Endothelial cell of umbilical vein (primary cell): ENCODE measurements at regions not wholly inside any gene's neighbourhood (a gene's known extent, or its start where the extent isn't known, plus 50 kb on each side); places are given as distances from the start of the nearest gene placed in this dataset.

Experiments used
- BruUV-seq: library from RNA; stranded (reverse); fragments of 400-500 nt; replicated peaks from 2 replicates; lab custom pipeline; 2021; lab: Mats Ljungman, UMichigan
- CTCF ChIA-PET: fragments of 300-600, 350-600 bp; sonication (Branson Sonifier 250); formaldehyde crosslinking; loops from one replicate; lab custom pipeline; 2021; ENCODE audit warnings: antibody characterized with exemption, inconsistent platforms; lab: Charles Lee
- POLR2A ChIA-PET: fragments of 300-600, 350-600 bp; sonication (Branson Sonifier 250); formaldehyde crosslinking; loops from one replicate; lab custom pipeline; 2021; ENCODE audit warnings: antibody characterized with exemption, inconsistent platforms; lab: Charles Lee
- DNase-seq: peaks from one replicate; pipeline ENCODE4 v3.0.0-alpha.2; 2011; ENCODE audit warnings: low read depth, low spot score
- FAIRE-seq: peaks from 2 replicates; lab custom pipeline; 2011; peaks lifted over from hg19 to GRCh38; lab: Jason Lieb, UNC
- H2AFZ ChIP-seq: 2 replicates; pipeline ENCODE4 v1.6.0; 2012; ENCODE audit warnings: low read depth, low read length, control low read depth, inconsistent platforms
- H3K27ac ChIP-seq: 2 replicates; pipeline ENCODE4 v1.5.1; 2011; ENCODE audit warnings: low read depth, mild to moderate bottlenecking, control low read depth, low read length, moderate library complexity; ENCODE audit not compliant: insufficient read depth
- H3K27me3 ChIP-seq, 2 experiments: 2 replicates each; pipeline versions ENCODE4 v1.6.0 to v1.6.1; 2011; ENCODE audit warnings: low read length in 2 of 2, mixed read lengths in 1 of 2; ENCODE audit not compliant: control insufficient read depth in 2 of 2, insufficient read depth in 2 of 2
- H3K36me3 ChIP-seq, 2 experiments: 2 replicates in 1 of 2; 3 replicates in 1 of 2; pipeline ENCODE4 v1.5.1; 2011; ENCODE audit warnings: low read length in 2 of 2, mild to moderate bottlenecking in 1 of 2, moderate library complexity in 1 of 2; ENCODE audit not compliant: control insufficient read depth in 2 of 2, insufficient read depth in 2 of 2; ENCODE audit errors: extremely low read depth in 1 of 2
- H3K4me1 ChIP-seq: 3 replicates; pipeline ENCODE4 v1.5.1; 2011; ENCODE audit warnings: mild to moderate bottlenecking, low read length; ENCODE audit not compliant: control insufficient read depth, insufficient read depth; ENCODE audit errors: extremely low read depth
- H3K4me2 ChIP-seq: 2 replicates; pipeline ENCODE4 v1.6.1; 2011; ENCODE audit warnings: low read length, control low read depth, mixed read lengths; ENCODE audit not compliant: insufficient read depth
- H3K4me3 ChIP-seq, 3 experiments: fragments of 200-600 bp in 1 of 3; sonication (generic), shearing (Covaris generic) in 1 of 3; replicated peaks in 1 of 3; 2 replicates each; pipeline ENCODE4 v1.5.1; 2011 to 2016; ENCODE audit warnings: control low read depth in 3 of 3, low read length in 3 of 3, mild to moderate bottlenecking in 2 of 3, inconsistent platforms in 1 of 3, low read depth in 1 of 3, moderate library complexity in 1 of 3; ENCODE audit not compliant: insufficient read depth in 1 of 3
- H3K79me2 ChIP-seq: 2 replicates; pipeline ENCODE4 v1.6.0; 2012; ENCODE audit warnings: low read length, inconsistent platforms; ENCODE audit not compliant: control insufficient read depth, insufficient read depth
- H3K9ac ChIP-seq: replicated peaks from 2 replicates; pipeline ENCODE3; 2011; ENCODE audit warnings: low read length, control low read depth; ENCODE audit not compliant: insufficient read depth; ENCODE audit errors: extremely low read depth
- H3K9me1 ChIP-seq: replicated peaks from 3 replicates; pipeline ENCODE4 v1.6.0; 2011; ENCODE audit warnings: mild to moderate bottlenecking, low read length; ENCODE audit not compliant: control insufficient read depth, insufficient read depth; ENCODE audit errors: extremely low read depth
- H3K9me3 ChIP-seq: replicated peaks from 2 replicates; pipeline ENCODE4 v1.5.1; 2012; ENCODE audit warnings: low read length, inconsistent platforms; ENCODE audit not compliant: control insufficient read depth, insufficient read depth
- H4K20me1 ChIP-seq: replicated peaks from 2 replicates; pipeline ENCODE3; 2011; ENCODE audit warnings: mild to moderate bottlenecking, low read length; ENCODE audit not compliant: control insufficient read depth, insufficient read depth; ENCODE audit errors: extremely low read depth
- EZH2 ChIP-seq: IDR thresholded peaks from 2 replicates; pipeline ENCODE4 v1.6.1; 2012; ENCODE audit warnings: borderline replicate concordance, low read depth, mild to moderate bottlenecking, moderate library complexity, low read length, inconsistent platforms; ENCODE audit not compliant: severe bottlenecking
- FOS ChIP-seq: IDR thresholded peaks from 2 replicates; pipeline ENCODE4 v1.6.1; 2011; ENCODE audit warnings: mild to moderate bottlenecking, low read length, moderate library complexity, borderline replicate concordance; ENCODE audit not compliant: insufficient read depth
- MAX ChIP-seq: IDR thresholded peaks from 2 replicates; pipeline ENCODE4 v1.6.1; 2011; ENCODE audit not compliant: insufficient read depth, insufficient read length
- MYC ChIP-seq: IDR thresholded peaks from one replicate; pipeline ENCODE4 v1.6.1; 2011; ENCODE audit warnings: mild to moderate bottlenecking, low read depth, low read length
- POLR2A ChIP-seq: IDR thresholded peaks from 2 replicates; pipeline ENCODE4 v1.6.1; 2012; ENCODE audit warnings: low read depth, mild to moderate bottlenecking, control low read depth, low read length
- POLR2AphosphoS5 ChIP-seq: IDR thresholded peaks from 2 replicates; pipeline ENCODE4 v1.6.1; 2012; ENCODE audit warnings: low read depth, mild to moderate bottlenecking, control low read depth, low read length, moderate library complexity; ENCODE audit not compliant: insufficient read depth
- dilution Hi-C: fragments of 300-500 bp; cut with MboI; formaldehyde crosslinking; loops from one replicate; pipeline ENCODE4 v1.15.0; 2019; ENCODE audit warnings: low sequenced_read_pairs; ENCODE audit not compliant: extremely low pct_ligation_motif_present
- intact Hi-C: fragments of 100-400 bp; cut with micrococcal nuclease; formaldehyde crosslinking; loops from one replicate; pipeline ENCODE4 v1.10.0; 2022
- TF ChIP-seq, protein P1 (sequence below), 2 donors: IDR thresholded peaks; 1 replicate in 1 of 2; 2 replicates in 1 of 2; pipeline ENCODE4 v1.5.1; 2011; ENCODE audit warnings: low read length in 2 of 2, mild to moderate bottlenecking in 2 of 2, moderate library complexity in 2 of 2, control low read depth in 1 of 2, inconsistent platforms in 1 of 2, low read depth in 1 of 2; ENCODE audit not compliant: insufficient read depth in 1 of 2; ENCODE audit errors: extremely low read depth in 1 of 2

- dilution Hi-C loops (no loop called here), intact Hi-C loops (no loop called here)
- Histone ChIP-seq H3K79me2 (no peaks in the 10 kb centered on the region), H3K27ac (no peak overlapping the region), H3K9me3 (peaks cover 4% of the 10 kb centered on the region), H3K27me3 (no peaks in the 10 kb centered on the region), H3K9ac (no peak overlapping the region), H4K20me1 (no peaks in the 10 kb centered on the region), H3K9me1 (no peaks in the 10 kb centered on the region), H2AFZ (no peak overlapping the region), H3K4me2 (no peak overlapping the region), H3K36me3 (no peaks in the 10 kb centered on the region), H3K4me1 (no peaks in the 10 kb centered on the region), H3K4me3 (no peak overlapping the region)
- DNase-seq: no peak
- TF ChIP-seq EZH2: no peak
- TF ChIP-seq POLR2A: no peak
- CTCF ChIA-PET: no interaction called here
- no TSS peak for BruUV-seq
- no peak for FAIRE-seq
- POLR2A ChIA-PET: no interaction called here
Measured at GRCh38 chr18:30658306-30658705, 384.2 kb downstream of the DSC3 start.

GRCh38 chr18:30652387-30652786 is 390.2 kb downstream of the DSC3 start:
- no peak for DNase-seq
- H2AFZ ChIP-seq: no peak overlapping the region
- POLR2A ChIA-PET: no interaction called here
- no peak overlapping the region for H3K27ac ChIP-seq
- H3K9me1 ChIP-seq: no peaks in the 10 kb centered on the region
- intact Hi-C loops (no loop called here), dilution Hi-C loops (no loop called here)
- H3K9me3 ChIP-seq: no peaks in the 10 kb centered on the region
- H3K4me2 ChIP-seq: no peak overlapping the region
- no peaks in the 10 kb centered on the region for H3K79me2 ChIP-seq
- no peaks in the 10 kb centered on the region for H3K27me3 ChIP-seq
- H3K9ac ChIP-seq: no peak overlapping the region
- no peak for FAIRE-seq
- BruUV-seq: no TSS peak
- no peaks in the 10 kb centered on the region for H3K36me3 ChIP-seq
- CTCF ChIA-PET: no interaction called here
- H4K20me1 ChIP-seq: no peaks in the 10 kb centered on the region
- no peaks in the 10 kb centered on the region for H3K4me1 ChIP-seq
- no peak overlapping the region for H3K4me3 ChIP-seq
- TF ChIP-seq FOS: no peak
- no peak for TF ChIP-seq MYC
- no peak for TF ChIP-seq POLR2AphosphoS5
- TF ChIP-seq, protein P1, sequence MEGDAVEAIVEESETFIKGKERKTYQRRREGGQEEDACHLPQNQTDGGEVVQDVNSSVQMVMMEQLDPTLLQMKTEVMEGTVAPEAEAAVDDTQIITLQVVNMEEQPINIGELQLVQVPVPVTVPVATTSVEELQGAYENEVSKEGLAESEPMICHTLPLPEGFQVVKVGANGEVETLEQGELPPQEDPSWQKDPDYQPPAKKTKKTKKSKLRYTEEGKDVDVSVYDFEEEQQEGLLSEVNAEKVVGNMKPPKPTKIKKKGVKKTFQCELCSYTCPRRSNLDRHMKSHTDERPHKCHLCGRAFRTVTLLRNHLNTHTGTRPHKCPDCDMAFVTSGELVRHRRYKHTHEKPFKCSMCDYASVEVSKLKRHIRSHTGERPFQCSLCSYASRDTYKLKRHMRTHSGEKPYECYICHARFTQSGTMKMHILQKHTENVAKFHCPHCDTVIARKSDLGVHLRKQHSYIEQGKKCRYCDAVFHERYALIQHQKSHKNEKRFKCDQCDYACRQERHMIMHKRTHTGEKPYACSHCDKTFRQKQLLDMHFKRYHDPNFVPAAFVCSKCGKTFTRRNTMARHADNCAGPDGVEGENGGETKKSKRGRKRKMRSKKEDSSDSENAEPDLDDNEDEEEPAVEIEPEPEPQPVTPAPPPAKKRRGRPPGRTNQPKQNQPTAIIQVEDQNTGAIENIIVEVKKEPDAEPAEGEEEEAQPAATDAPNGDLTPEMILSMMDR (IDR thresholded peaks at IDR 0.05; ENCODE audit: extremely low read depth in 1 of 2, insufficient read depth in 1 of 2, low read depth in 1 of 2, low read length in 2 of 2): no peak
- no peak for TF ChIP-seq MAX
- no peak for TF ChIP-seq POLR2A
- no peak for TF ChIP-seq EZH2
